ENCODE measurements at regions not wholly inside any gene's neighbourhood (a gene's known extent, or its start where the extent isn't known, plus 50 kb on each side); places are given as distances from the start of the nearest gene placed in this dataset.

DNA sequence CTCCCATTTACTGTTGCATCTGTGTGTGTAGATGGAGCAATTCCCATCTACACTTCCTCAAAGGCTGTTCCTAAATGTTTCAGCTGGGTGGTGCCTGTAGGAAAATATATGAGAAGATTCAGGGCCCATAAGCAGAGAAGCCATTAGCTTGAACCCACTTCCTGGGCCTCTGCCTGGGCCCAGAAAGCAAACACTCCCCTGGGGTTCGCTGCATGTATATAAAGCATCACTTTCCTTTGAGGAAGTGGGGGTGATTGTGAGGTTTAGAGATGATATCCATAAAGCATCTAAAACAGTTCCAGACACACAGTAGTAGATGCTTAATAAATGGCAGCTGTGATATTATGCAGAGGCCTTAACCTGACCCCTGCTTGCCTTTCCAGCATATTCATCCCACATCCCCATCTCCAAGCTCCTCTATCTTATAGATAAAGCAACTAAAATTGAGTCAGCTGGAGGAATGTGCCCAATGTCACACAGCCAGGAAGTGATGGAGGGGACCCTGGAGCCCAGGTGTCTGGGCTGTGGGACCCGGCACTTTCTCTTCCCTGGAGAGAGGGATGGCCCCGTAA lies 280.0 kb upstream of the CRY1 start:
- Histone ChIP-seq H2BK5ac (ENCODE audit: insufficient read length, low read length) (no peak overlapping the region), H2BK12ac (ENCODE audit: insufficient read length, low read depth, low read length) (no peak overlapping the region), H3K23ac (ENCODE audit: insufficient read length, low read depth, low read length) (no peak overlapping the region), H4K20me1 (ENCODE audit: control insufficient read depth, insufficient read depth, insufficient read length) (no peaks in the 10 kb centered on the region), H2BK20ac (ENCODE audit: low read depth, low read length, poor library complexity, severe bottlenecking) (no peak overlapping the region), H4K5ac (ENCODE audit: insufficient read length, low read depth, low read length) (no peak overlapping the region), H3K4me2 (ENCODE audit: insufficient read depth, insufficient read length, low read length) (no peak overlapping the region), H3K18ac (ENCODE audit: insufficient read length, low read depth, low read length) (no peak overlapping the region), H4K8ac (replicated peaks; ENCODE audit: insufficient read length, low read depth, low read length) (no peak overlapping the region), H3K4ac (ENCODE audit: low read depth, low read length) (no peak overlapping the region), H3K23me2 (ENCODE audit: insufficient read length, low read depth, low read length, poor library complexity, severe bottlenecking) (no peaks in the 10 kb centered on the region), H2BK120ac (ENCODE audit: low read depth, low read length, poor library complexity, severe bottlenecking) (no peak overlapping the region), H3K14ac (ENCODE audit: insufficient read depth, low read length) (no peak overlapping the region), H3K56ac (ENCODE audit: insufficient read length, low read depth, low read length) (no peak overlapping the region), H3K4me1 (ENCODE audit: insufficient read depth, low read length) (peaks cover 2% of the 10 kb centered on the region; the same call in 1 of the 2 replicates), H2AFZ (ENCODE audit: low read length) (no peak overlapping the region), H3K9me3 (ENCODE audit: control insufficient read depth, low read depth, low read length) (no peaks in the 10 kb centered on the region), H2AK5ac (ENCODE audit: insufficient read length, low read length) (no peak overlapping the region), H3K79me1 (ENCODE audit: insufficient read depth, low read depth, low read length, poor library complexity, severe bottlenecking) (no peaks in the 10 kb centered on the region), H3K27ac (ENCODE audit: insufficient read length, low read depth, low read length) (no peak overlapping the region), H3T11ph (ENCODE audit: low read length) (no peak overlapping the region), H4K91ac (ENCODE audit: insufficient read length, low read depth, low read length) (no peak overlapping the region), H3K79me2 (ENCODE audit: insufficient read depth, low read length) (no peaks in the 10 kb centered on the region), H3K9ac (ENCODE audit: extremely low read depth, insufficient read length, low read length) (no peak overlapping the region), H3K27me3 (ENCODE audit: insufficient read depth, low read length) (no peaks in the 10 kb centered on the region), H2BK15ac (ENCODE audit: low read depth, low read length) (no peak overlapping the region)
- Mint-ChIP-seq H3K4me1 (peaks cover 20 to 23% of the 10 kb centered on the region in 2 experiments), H3K9me3 (no peaks in the 10 kb centered on the region), H3K27me3 (ENCODE audit: low read depth) (peaks cover 4% of the 10 kb centered on the region; the same call in 1 of the 2 replicates), H3K36me3 (ENCODE audit: insufficient read depth in 1 of 3, low read depth in 3 of 3) (no peaks in the 10 kb centered on the region), H3K4me3 (no peak overlapping the region), H3K27ac (no peak overlapping the region)
- WGBS (ENCODE audit: extremely low coverage, insufficient read length, low lambda C conversion rate), result no CpG with 5 or more reads among the region's 3 CpGs
- TF ChIP-seq, protein P1, sequence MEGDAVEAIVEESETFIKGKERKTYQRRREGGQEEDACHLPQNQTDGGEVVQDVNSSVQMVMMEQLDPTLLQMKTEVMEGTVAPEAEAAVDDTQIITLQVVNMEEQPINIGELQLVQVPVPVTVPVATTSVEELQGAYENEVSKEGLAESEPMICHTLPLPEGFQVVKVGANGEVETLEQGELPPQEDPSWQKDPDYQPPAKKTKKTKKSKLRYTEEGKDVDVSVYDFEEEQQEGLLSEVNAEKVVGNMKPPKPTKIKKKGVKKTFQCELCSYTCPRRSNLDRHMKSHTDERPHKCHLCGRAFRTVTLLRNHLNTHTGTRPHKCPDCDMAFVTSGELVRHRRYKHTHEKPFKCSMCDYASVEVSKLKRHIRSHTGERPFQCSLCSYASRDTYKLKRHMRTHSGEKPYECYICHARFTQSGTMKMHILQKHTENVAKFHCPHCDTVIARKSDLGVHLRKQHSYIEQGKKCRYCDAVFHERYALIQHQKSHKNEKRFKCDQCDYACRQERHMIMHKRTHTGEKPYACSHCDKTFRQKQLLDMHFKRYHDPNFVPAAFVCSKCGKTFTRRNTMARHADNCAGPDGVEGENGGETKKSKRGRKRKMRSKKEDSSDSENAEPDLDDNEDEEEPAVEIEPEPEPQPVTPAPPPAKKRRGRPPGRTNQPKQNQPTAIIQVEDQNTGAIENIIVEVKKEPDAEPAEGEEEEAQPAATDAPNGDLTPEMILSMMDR (conservative IDR thresholded peaks at IDR 0.05), result no peak
- no peak for DNase-seq

Measured in H9 (cell line).